Suprapubic skin (tissue), 4 donors: ENCODE measurements at regions not wholly inside any gene's neighbourhood (a gene's known extent, or its start where the extent isn't known, plus 50 kb on each side); places are given as distances from the start of the nearest gene placed in this dataset.

Experiments used
- DNase-seq, 2 donors: peaks; one replicate each; pipeline ENCODE4 v3.0.0-alpha.2; 2019; ENCODE audit warnings: low spot score in 2 of 2
- H3K27ac ChIP-seq: fragments of 200-600 bp; sonication (generic); one replicate; pipeline ENCODE4 v1.5.1; 2019
- H3K27me3 ChIP-seq: fragments of 200-600 bp; sonication (generic); one replicate; pipeline ENCODE4 v1.5.1; 2019
- H3K36me3 ChIP-seq: fragments of 200-600 bp; sonication (generic); one replicate; pipeline ENCODE4 v1.5.1; 2019
- H3K4me1 ChIP-seq: fragments of 200-600 bp; sonication (generic); one replicate; pipeline ENCODE4 v1.5.1; 2019
- H3K4me3 ChIP-seq: fragments of 200-600 bp; sonication (generic); one replicate; pipeline ENCODE4 v1.5.1; 2019; ENCODE audit warnings: mild to moderate bottlenecking
- H3K9me3 ChIP-seq: fragments of 200-600 bp; sonication (generic); one replicate; pipeline ENCODE4 v1.5.1; 2019
- EP300 ChIP-seq: sonication (generic); formaldehyde crosslinking; IDR thresholded peaks from one replicate; pipeline ENCODE4 v1.6.1; 2017; ENCODE audit warnings: antibody characterized with exemption
- POLR2A ChIP-seq, 2 donors: fragments of 450-650 bp; IDR thresholded peaks; one replicate each; pipeline ENCODE4 v1.6.1; 2017; ENCODE audit warnings: antibody characterized with exemption in 2 of 2, mild to moderate bottlenecking in 2 of 2, moderate library complexity in 2 of 2
- POLR2AphosphoS5 ChIP-seq, 3 donors: sonication (generic); formaldehyde crosslinking; IDR thresholded peaks; one replicate each; pipeline ENCODE4 v1.6.1; 2017; ENCODE audit warnings: antibody characterized with exemption in 3 of 3
- WGBS: methylation state at CpG from one replicate; pipeline ENCODE4 v1.1.5; 2018; 5-methylcytosine and 5-hydroxymethylcytosine counted together
- TF ChIP-seq, protein P1 (sequence below), 2 donors: fragments of 200-600 bp in 1 of 2; fragments of 450-650 bp in 1 of 2; sonication (generic) in 1 of 2; IDR thresholded peaks; one replicate each; pipeline ENCODE4 v1.5.1; 2016 to 2019; ENCODE audit warnings: antibody characterized with exemption in 2 of 2, mild to moderate bottlenecking in 1 of 2, moderate library complexity in 1 of 2

DNA sequence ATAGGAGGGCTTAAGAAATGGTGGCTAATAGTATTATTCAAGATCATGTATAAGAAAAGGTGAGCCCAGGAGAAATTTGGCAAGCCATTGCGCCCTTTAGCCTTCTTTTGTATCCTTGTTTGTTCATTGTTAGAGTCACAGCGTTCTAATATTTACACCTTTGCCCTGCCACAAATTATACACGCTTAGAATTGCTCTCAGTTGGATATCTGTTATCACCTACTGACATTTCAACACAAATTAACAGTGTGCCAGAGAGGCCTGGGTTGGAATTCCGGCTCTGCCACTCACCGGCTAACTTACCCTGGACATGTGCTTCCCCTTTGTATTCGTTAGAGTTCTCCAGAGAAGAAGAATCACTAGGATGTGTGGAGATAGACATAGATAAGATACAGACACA lies 148.7 kb upstream of the KIT start:
- WGBS, result 91% methylated on average over 6 of the region's 6 CpGs
- H3K27me3 ChIP-seq, result no peaks in the 10 kb centered on the region
- no peaks in the 10 kb centered on the region for H3K36me3 ChIP-seq
- peaks cover 19% of the 10 kb centered on the region for H3K4me1 ChIP-seq
- no peaks in the 10 kb centered on the region for H3K9me3 ChIP-seq
- DNase-seq, result no peak
- TF ChIP-seq, protein P1, sequence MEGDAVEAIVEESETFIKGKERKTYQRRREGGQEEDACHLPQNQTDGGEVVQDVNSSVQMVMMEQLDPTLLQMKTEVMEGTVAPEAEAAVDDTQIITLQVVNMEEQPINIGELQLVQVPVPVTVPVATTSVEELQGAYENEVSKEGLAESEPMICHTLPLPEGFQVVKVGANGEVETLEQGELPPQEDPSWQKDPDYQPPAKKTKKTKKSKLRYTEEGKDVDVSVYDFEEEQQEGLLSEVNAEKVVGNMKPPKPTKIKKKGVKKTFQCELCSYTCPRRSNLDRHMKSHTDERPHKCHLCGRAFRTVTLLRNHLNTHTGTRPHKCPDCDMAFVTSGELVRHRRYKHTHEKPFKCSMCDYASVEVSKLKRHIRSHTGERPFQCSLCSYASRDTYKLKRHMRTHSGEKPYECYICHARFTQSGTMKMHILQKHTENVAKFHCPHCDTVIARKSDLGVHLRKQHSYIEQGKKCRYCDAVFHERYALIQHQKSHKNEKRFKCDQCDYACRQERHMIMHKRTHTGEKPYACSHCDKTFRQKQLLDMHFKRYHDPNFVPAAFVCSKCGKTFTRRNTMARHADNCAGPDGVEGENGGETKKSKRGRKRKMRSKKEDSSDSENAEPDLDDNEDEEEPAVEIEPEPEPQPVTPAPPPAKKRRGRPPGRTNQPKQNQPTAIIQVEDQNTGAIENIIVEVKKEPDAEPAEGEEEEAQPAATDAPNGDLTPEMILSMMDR (IDR thresholded peaks at IDR 0.05), result no peak
- TF ChIP-seq POLR2AphosphoS5 (IDR thresholded peaks at IDR 0.05) (no peak), EP300 (no peak), POLR2A (IDR thresholded peaks at IDR 0.05) (no peak)
- no peak overlapping the region for H3K27ac ChIP-seq
- no peak overlapping the region for H3K4me3 ChIP-seq

DNA sequence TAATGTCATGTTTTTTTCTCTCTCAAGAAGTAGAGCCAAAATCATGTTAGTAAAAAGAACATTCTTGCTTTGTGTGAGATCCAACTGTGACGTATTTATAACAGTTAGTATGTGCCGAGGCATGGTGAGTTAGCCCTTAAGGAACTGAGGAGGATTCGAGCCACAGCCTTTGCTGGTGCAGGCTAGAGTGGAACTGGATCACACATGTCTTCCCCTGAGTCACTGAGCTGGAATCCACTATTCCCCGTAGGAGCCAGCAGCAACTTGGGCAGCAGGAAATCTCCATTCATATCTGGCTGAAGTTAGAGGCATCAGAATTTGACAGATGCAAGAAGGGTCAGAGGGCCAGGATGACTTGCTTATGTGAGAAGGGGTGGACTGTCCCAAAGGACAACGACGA lies 144.6 kb upstream of the KIT start:
- DNase-seq, result no peak
- TF ChIP-seq, protein P1 (IDR thresholded peaks at IDR 0.05), result no peak
- H3K27me3 ChIP-seq, result no peaks in the 10 kb centered on the region
- H3K4me1 ChIP-seq, result peaks cover 35% of the 10 kb centered on the region
- H3K36me3 ChIP-seq, result no peaks in the 10 kb centered on the region
- no peak overlapping the region for H3K4me3 ChIP-seq
- no peak overlapping the region for H3K27ac ChIP-seq
- WGBS, result 32% methylated on average over 6 of the region's 6 CpGs
- H3K9me3 ChIP-seq, result no peaks in the 10 kb centered on the region

GRCh38 chr4:54513741-54514140 lies 144.0 kb upstream of the KIT start:
- peaks cover 35% of the 10 kb centered on the region for H3K4me1 ChIP-seq
- no peak for TF ChIP-seq POLR2AphosphoS5 (IDR thresholded peaks at IDR 0.05)
- TF ChIP-seq, protein P1 (IDR thresholded peaks at IDR 0.05), result no peak
- TF ChIP-seq POLR2A (IDR thresholded peaks at IDR 0.05), result no peak
- no peak for DNase-seq
- no peaks in the 10 kb centered on the region for H3K9me3 ChIP-seq
- H3K27ac ChIP-seq, result no peak overlapping the region
- H3K4me3 ChIP-seq, result no peak overlapping the region
- no peaks in the 10 kb centered on the region for H3K36me3 ChIP-seq
- H3K27me3 ChIP-seq, result no peaks in the 10 kb centered on the region

GRCh38 chr4:54516556-54517215 lies 141.1 kb upstream of the KIT start:
- no peak for TF ChIP-seq POLR2AphosphoS5 (IDR thresholded peaks at IDR 0.05)
- TF ChIP-seq, protein P1 (IDR thresholded peaks at IDR 0.05), result no peak
- TF ChIP-seq POLR2A (IDR thresholded peaks at IDR 0.05), result no peak
- TF ChIP-seq EP300, result no peak
- H3K36me3 ChIP-seq, result no peaks in the 10 kb centered on the region
- DNase-seq, result no peak
- peaks cover 35% of the 10 kb centered on the region for H3K4me1 ChIP-seq
- 45% methylated on average over 4 of the region's 4 CpGs for WGBS
- no peaks in the 10 kb centered on the region for H3K9me3 ChIP-seq
- no peaks in the 10 kb centered on the region for H3K27me3 ChIP-seq
- H3K27ac ChIP-seq, result no peak overlapping the region
- H3K4me3 ChIP-seq, result no peak overlapping the region

DNA sequence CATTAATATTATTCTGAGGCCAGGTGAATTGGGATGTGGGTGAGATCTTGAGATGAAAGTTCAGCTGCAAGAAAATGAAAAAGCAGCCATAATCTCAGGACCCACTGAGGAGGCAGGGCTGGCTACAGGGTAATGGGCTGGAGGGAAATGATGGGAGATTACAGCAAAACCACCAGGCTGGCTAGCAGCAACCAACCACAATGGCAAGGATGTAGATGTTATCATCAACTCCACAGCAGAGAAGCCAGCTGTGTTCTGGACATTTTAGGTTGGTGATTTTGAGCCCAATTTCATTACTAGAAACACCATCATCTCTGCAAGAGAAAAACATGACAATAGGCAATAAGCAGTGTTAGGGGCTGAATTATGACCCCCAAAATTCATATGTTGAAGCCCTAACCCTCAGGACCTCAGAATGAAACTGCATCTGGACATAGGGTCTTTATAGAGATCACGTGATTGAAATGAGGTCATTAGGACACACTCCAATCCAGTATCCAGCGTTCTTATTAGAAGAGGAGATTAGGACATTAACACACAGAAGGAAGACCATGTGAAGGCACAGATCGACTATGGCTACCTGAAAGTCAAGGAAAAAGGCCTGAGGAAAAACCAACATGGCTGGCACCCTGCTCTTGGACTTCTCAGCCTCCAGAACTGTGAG lies 139.8 kb upstream of the KIT start:
- H3K27ac ChIP-seq, result no peak overlapping the region
- peaks cover 7% of the 10 kb centered on the region for H3K9me3 ChIP-seq
- no peaks in the 10 kb centered on the region for H3K36me3 ChIP-seq
- DNase-seq, result no peak
- H3K27me3 ChIP-seq, result no peaks in the 10 kb centered on the region
- WGBS, result 90% methylated on average over 3 of the region's 3 CpGs
- H3K4me1 ChIP-seq, result peaks cover 25% of the 10 kb centered on the region
- TF ChIP-seq, protein P1 (IDR thresholded peaks at IDR 0.05), result no peak
- TF ChIP-seq POLR2AphosphoS5 (IDR thresholded peaks at IDR 0.05) (no peak), EP300 (no peak), POLR2A (IDR thresholded peaks at IDR 0.05) (no peak)
- H3K4me3 ChIP-seq, result no peak overlapping the region
